Mesothelial cell of epicardium (in vitro differentiated cells): ENCODE measurements at regions not wholly inside any gene's neighbourhood (a gene's known extent, or its start where the extent isn't known, plus 50 kb on each side); places are given as distances from the start of the nearest gene placed in this dataset.
A peak's percentile ranks its signal among the peaks of the same experiment; 100 is the strongest.

Source experiments
- DNase-seq, 2 experiments: peaks; one replicate each; pipeline ENCODE4 v3.0.0; 2021; ENCODE audit warnings: low spot score in 2 of 2; ENCODE audit not compliant: unreplicated experiment in 2 of 2
- H3K27ac Mint-ChIP-seq: 2 replicates; pipeline ENCODE4 v1.8.0; 2021; ENCODE audit warnings: mixed read lengths
- H3K27me3 Mint-ChIP-seq: 2 replicates; pipeline ENCODE4 v1.8.0; 2021; ENCODE audit warnings: low read depth, mixed read lengths
- H3K36me3 Mint-ChIP-seq: 2 replicates; pipeline ENCODE4 v1.8.0; 2021; ENCODE audit warnings: mixed read lengths
- H3K4me1 Mint-ChIP-seq: 2 replicates; pipeline ENCODE4 v1.8.0; 2021; ENCODE audit warnings: mixed read lengths
- H3K4me3 Mint-ChIP-seq: 2 replicates; pipeline ENCODE4 v1.8.0; 2021; ENCODE audit warnings: mild to moderate bottlenecking, moderate library complexity, mixed read lengths
- H3K9me3 Mint-ChIP-seq: 2 replicates; pipeline ENCODE4 v1.8.0; 2021; ENCODE audit warnings: mixed read lengths
- TF ChIP-seq, protein P1 (sequence below): fragments of 200-600 bp; sonication (generic); IDR thresholded peaks from one replicate; pipeline ENCODE4 v1.5.0; 2021; ENCODE audit warnings: antibody characterized with exemption; ENCODE audit not compliant: unreplicated experiment

DNA sequence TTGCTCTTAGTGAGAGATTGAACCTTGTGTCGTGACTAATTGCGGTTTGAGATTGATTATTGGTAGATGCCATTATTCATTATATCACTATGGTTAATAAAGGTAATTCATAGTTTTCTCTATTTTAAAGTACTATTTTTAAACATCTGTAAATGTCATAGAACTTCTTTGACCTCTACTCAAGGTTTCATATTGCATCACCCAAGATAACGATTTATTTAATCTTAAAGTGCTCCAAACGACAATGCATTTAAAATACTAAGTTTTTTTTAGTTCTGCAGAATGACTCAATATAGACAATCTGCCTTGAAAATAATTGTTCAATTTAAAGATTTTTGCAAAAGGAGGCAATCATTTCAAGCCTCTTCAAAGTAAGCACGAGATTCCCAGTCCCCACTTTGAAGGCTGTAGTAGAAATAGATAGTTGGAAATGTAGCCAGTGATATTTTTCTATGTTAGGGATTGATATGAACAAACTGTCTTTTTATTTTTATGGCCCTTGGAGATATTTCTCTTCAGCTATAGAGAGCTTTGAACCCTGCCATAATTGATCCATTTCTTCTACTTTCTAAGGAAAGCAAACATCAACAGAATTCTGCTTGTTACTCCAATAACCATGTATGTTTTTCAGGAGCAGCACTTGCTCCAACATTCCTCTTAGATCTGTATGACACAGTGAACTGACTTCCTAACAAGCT is 114.2 kb upstream of the PALMD start:
- H3K36me3 Mint-ChIP-seq: no peaks in the 10 kb centered on the region
- H3K9me3 Mint-ChIP-seq: no peaks in the 10 kb centered on the region
- H3K27me3 Mint-ChIP-seq: no peaks in the 10 kb centered on the region
- no peak overlapping the region for H3K27ac Mint-ChIP-seq
- TF ChIP-seq, protein P1, sequence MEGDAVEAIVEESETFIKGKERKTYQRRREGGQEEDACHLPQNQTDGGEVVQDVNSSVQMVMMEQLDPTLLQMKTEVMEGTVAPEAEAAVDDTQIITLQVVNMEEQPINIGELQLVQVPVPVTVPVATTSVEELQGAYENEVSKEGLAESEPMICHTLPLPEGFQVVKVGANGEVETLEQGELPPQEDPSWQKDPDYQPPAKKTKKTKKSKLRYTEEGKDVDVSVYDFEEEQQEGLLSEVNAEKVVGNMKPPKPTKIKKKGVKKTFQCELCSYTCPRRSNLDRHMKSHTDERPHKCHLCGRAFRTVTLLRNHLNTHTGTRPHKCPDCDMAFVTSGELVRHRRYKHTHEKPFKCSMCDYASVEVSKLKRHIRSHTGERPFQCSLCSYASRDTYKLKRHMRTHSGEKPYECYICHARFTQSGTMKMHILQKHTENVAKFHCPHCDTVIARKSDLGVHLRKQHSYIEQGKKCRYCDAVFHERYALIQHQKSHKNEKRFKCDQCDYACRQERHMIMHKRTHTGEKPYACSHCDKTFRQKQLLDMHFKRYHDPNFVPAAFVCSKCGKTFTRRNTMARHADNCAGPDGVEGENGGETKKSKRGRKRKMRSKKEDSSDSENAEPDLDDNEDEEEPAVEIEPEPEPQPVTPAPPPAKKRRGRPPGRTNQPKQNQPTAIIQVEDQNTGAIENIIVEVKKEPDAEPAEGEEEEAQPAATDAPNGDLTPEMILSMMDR: no peak
- no peak overlapping the region for H3K4me3 Mint-ChIP-seq
- H3K4me1 Mint-ChIP-seq: peaks cover 22% of the 10 kb centered on the region
- DNase-seq: no peak

DNA sequence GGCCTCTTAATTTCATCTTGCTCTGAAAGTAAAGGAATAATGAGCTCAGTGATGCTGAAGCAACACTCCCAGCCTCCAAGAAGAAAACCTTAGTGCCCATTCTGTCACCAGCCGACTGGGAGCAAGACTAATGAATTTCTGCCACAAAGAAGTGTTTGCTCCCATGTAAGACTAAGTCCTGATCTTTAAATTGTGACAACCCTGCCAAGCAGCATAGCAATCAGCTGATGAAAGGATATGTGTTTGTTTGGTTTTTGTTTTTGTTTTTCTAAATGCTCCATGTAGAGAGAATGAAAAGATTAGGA is 113.7 kb upstream of the PALMD start:
- no peak for DNase-seq
- TF ChIP-seq, protein P1: no peak
- Mint-ChIP-seq H3K4me3 (no peak overlapping the region), H3K27ac (no peak overlapping the region), H3K9me3 (no peaks in the 10 kb centered on the region), H3K27me3 (no peaks in the 10 kb centered on the region), H3K36me3 (no peaks in the 10 kb centered on the region), H3K4me1 (peaks cover 18% of the 10 kb centered on the region)

DNA sequence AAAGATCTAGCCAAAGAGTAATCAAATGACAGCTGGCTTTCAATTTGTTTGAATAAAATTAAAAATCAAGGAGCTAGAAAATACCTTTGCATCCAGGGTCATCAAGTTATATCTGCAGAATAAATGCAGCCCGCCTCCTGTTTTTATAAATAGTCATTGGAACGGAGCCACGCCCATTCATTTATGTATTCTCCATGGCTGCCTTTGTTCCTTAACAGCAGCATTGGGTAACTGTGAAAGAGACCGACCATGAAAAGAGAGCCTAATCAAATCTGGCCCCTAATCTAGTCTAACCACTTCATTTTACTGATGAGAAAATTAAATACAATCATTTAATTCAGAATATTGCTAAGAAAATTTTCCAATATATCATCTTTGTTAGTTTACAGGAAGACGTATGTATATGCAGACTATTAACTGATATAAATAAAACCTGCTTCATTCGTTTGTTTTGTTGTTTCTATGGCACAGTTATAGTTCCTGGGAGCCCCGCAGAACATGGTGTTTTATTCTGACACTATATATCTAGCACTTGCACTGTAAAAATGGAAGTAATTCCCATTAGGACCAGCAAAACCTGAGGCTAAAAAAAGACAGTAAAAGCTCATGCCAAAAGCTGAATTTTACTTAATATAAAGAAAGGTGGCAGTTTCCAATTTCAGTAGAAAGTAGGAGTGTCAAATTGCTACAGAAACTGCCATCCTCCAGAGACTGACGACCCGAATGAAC is 111.8 kb upstream of the PALMD start:
- no peaks in the 10 kb centered on the region for H3K36me3 Mint-ChIP-seq
- TF ChIP-seq, protein P1: no peak
- peaks cover 18% of the 10 kb centered on the region for H3K4me1 Mint-ChIP-seq
- H3K9me3 Mint-ChIP-seq: no peaks in the 10 kb centered on the region
- DNase-seq: no peak
- H3K27me3 Mint-ChIP-seq: no peaks in the 10 kb centered on the region
- peak overlapping the region; percentile 52 for H3K27ac Mint-ChIP-seq
- no peak overlapping the region for H3K4me3 Mint-ChIP-seq

DNA sequence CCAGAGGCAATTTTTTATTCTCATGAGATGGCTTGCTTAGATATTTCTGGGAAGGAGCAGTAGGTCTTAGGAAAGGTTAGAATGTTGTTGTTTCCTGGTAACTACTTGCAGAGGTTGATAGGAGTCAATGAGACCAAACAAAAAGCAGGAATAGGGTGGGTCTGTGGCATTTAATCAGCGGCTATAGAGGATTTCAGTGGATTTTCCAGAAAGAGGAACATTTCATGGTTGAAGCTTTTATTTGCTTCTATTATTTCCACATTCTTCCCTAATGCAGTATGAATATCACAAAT is 111.3 kb upstream of the PALMD start:
- H3K9me3 Mint-ChIP-seq: peaks cover under 1% of the 10 kb centered on the region
- H3K4me3 Mint-ChIP-seq: no peak overlapping the region
- H3K36me3 Mint-ChIP-seq: no peaks in the 10 kb centered on the region
- H3K27ac Mint-ChIP-seq: peak overlapping the region; percentile 52
- H3K4me1 Mint-ChIP-seq: peaks cover 17% of the 10 kb centered on the region
- no peak for DNase-seq
- H3K27me3 Mint-ChIP-seq: no peaks in the 10 kb centered on the region
- TF ChIP-seq, protein P1: no peak

DNA sequence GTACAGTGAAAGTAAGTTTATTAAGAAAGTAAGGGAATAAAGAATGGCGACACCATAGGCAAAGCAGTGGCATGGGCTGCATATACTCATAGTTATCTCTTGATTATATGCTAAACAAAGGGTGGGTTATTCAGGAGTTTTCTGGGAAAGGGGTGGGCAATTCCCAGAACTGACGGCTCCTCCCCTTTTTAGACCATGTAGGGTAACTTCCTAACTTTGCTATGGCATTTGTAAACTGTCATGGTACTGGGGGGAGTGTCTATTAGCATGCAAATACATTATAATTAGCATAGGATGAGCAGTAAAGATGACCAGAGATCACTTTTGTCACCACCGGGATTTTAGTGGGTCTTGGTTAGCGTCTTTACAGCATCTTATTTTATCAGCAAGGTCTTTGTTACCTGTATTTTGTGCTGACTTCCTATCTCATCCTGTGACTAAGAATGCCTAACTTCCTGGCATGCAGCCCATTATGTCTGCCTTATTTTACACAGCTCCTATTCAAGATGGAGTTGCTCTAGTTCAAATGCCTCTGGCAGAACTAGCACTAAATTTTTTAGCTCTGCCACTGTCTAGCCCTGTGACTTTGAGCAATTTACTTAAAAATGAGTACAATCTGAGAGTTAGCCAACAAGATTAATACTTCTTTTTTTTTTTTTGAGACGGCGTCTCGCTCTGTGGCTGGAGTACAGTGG is 110.3 kb upstream of the PALMD start:
- Mint-ChIP-seq H3K4me1 (peaks cover 17% of the 10 kb centered on the region), H3K27me3 (no peaks in the 10 kb centered on the region), H3K9me3 (peaks cover 3% of the 10 kb centered on the region), H3K36me3 (no peaks in the 10 kb centered on the region), H3K4me3 (no peak overlapping the region), H3K27ac (no peak overlapping the region)
- DNase-seq: no peak
- TF ChIP-seq, protein P1: no peak
